ENCODE measurements at regions not wholly inside any gene's neighbourhood (a gene's known extent, or its start where the extent isn't known, plus 50 kb on each side); places are given as distances from the start of the nearest gene placed in this dataset.
"Not testable (repeated sequence)": the region's sequence is repeated elsewhere in the genome, so short reads cannot be mapped to it uniquely, and the experiment has no call there.

DNA sequence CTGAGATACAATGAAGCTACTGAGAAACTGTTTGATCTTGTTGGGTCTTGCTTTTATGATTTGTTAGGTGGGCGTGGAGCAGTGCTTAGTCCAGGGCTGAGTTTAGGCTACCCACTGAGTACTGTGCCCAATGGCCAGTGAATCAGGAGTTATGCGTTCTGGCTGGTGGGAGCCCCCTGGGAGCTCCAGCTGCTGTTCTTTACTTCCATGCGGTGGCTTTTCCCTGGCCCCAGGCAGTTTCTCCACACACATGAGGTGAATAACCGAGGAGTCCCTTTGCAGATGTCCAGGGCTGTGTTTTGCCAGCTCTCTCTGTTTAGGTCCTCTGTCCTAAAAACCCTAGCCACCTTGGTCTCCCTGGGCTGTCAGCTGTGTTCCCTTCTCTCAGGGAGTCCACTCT is 106.5 kb downstream of the KLF13 start:
- DNase-seq: no peak

DNA sequence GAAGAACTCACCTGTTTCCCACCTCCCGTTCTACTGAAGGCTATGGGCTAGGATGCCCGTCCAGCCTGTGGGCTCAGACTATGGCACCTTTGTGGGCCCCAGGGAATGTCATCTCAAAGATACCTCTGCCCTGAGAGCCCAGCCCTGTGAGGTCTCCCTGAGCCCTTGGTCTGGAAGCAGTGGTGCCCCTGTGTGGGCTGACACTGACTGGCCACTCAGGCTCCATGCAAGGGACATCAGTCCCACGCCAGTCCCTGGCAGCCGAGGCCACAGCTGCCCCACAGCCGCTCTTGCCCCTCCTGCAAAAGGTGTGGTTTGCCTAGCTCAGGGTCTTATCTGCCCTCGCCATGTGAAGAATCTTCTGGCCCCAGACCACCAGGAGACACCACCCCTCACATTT is 106.9 kb downstream of the KLF13 start:
- no peak for DNase-seq

- DNase-seq: no peak
Observed at GRCh38 chr15:31434275-31434587, 107.6 kb downstream of the KLF13 start.

- no peak for DNase-seq
Observed at GRCh38 chr15:31434588-31435260, 108.1 kb downstream of the KLF13 start.

- no peak for DNase-seq
Observed at GRCh38 chr15:31435261-31435911, 108.8 kb downstream of the KLF13 start.

DNA sequence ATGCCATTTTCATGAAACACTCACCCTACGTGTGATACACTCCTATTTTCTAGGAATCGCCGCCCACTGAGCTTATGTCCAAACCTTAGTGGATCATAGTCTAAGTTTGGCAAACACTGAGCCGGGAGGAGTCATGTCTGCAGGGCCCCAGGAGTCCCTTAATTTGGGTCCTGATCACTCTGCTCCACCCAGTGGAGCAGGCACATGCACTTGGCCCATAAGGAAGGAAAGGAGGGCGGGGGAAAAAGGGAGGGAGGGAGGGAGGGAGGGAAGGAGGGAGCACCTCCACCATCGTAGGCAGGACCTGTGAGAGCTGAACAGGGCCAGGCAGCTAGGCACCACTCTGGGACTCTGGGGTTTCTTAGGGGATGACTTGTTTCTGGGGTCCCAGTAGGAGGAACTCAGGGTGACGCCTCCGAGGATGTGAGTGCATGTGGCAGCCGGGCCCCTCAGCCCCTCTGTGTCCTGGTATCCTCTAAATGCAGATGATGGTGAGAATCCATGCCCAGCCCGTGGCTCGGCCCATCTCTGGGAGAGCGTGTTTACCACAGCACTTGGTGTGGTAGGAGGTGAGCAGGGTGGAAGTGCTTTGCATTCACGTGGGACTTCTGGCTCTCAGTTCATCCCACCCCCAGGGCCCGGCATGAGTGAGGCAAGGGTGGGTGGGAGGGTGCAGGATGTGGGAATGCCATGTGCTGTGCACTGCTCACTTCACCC is 109.4 kb downstream of the KLF13 start:
- no peak for DNase-seq

- no peak for DNase-seq
Observed at GRCh38 chr15:31437686-31438085, 111.1 kb downstream of the KLF13 start.

DNA sequence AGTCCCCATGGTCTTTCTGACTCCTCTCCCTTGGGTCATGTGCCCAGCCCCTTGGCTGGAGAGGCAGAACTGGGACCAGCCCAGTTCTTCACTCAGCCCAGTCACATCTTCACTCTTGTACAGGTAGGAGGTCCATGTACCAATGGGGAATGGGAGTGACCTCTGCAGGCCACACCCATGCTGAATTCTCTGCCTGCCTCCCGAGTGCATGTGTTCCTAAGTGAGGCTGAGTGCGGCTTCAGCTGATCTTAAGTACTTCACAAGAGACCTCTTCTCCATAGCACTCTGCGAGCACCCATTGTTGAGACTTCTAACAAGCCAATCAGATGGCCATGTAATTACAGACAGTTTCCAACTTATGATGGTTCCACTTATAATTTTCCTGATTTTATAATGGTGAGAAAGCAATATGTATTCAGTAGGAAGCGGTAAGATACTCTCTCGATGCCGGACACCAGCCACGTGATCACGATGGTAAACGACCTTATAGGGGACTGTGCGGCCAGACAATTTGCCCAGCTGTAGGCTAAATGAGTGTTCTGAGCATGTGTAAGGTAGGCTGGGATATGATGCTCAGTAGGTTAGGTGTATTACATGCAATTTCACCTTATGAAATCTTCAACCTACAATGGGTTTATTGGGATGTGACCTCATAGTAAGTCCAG is 112.1 kb downstream of the KLF13 start:
- no peak for DNase-seq

- no peak for DNase-seq
Observed at GRCh38 chr15:31439328-31439727, 112.7 kb downstream of the KLF13 start.

DNA sequence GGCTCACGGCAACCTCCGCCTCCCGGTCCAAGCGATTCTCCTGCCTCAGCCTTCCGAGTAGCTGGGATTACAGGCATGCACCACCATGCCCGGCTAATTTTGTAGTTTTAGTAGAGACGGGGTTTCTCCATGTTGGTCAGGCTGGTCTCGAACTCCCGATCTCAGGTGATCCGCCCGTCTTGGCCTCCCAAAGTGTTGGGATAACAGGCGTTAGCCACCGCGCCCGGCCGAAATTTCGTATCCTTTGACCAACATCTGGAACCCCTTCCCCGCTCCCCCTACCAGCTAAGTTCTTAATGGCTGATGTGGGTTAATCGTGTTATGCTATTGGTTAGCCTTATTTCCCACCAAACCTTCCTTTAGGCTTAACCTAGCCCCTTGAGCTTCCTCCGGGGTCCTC is 113.6 kb downstream of the KLF13 start:
- DNase-seq: not testable (repeated sequence)

DNA sequence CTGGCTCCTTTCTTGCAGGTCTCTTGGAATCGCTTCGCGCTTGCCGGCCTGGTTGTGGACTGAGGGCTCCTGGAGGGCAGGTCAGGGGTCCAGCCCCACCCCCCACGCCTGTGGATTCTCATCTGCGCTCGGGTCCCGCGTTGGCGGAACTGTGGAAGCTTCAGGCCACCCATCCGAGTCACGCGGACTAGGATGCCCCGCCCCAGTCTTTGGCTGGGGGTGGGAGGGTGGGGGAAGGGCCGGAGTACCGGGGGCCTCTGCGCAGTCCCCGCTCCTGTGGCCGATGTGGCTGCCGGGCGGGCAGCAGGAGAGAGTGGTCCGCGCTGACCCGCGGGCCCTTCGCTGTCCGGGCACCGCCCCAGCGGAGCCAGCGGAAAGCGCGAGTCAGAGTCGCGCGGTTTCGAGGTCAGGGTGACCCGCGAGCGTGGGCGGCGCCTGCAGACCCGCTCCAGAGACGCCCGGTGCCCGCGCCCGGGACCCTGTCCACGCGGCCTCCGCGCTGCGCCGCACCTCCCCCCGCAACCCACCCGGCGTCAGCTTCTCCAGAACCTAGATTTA is 114.2 kb downstream of the KLF13 start:
- no peak for DNase-seq

DNA sequence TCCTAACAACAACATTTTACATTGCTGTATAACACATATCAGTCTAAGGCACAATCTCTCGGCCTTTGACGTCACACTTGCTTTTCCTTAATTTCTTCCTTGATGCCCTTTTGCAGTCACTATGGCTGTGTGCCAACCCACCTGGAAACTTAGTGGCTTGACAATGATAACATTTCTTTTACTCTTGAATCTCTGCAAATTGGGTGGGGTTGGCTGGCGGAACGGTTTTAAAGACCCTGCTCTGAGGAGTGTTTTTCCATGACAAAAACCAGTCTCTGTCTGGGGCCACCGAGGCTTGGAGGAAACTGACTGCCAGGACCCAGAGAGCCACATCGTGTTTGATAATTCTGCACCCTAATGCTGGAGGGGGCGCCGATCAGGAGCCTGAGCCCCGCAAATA is 115.6 kb downstream of the KLF13 start:
- no peak for DNase-seq

DNA sequence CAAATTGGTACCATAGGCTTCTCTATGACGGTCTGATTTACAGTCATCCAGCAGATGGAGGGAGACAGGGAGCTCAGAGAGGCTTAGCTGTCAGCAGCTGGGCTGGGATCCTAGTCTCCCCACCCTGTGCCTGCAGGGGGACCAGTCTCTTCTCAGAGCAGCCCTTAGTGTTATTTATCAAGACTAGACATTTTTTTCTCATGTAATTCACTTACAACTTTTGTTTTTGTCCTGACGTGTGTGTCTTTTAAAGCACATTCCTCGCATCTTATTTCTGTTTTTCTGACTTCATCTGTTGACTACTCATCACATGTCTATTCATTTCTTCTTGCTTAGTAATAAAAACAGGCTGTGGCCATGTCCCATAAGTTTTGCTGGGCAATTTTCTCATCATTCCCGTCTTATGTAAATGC is 116.1 kb downstream of the KLF13 start:
- no peak for DNase-seq

- DNase-seq: no peak
Observed at GRCh38 chr15:31444844-31445243, 118.2 kb downstream of the KLF13 start.

DNA sequence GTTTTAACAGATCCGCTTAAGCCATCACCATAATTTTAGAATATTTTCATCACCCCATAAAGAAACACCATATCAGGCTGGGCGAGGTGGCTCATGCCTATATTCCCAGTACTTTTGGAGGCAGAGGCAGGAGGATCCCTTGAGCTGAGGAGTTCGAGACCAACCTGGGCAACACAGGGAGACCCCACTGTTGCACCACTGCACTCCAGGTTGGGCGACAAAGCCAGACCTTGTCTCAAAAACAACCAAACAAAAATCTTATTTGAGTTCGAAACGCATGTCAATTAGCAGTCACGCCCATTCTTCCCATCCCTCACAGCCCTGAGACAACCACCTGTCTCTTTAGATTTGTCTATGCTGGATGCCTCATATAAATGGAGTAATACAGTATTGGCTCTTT is 119.9 kb downstream of the KLF13 start:
- DNase-seq: no peak

DNA sequence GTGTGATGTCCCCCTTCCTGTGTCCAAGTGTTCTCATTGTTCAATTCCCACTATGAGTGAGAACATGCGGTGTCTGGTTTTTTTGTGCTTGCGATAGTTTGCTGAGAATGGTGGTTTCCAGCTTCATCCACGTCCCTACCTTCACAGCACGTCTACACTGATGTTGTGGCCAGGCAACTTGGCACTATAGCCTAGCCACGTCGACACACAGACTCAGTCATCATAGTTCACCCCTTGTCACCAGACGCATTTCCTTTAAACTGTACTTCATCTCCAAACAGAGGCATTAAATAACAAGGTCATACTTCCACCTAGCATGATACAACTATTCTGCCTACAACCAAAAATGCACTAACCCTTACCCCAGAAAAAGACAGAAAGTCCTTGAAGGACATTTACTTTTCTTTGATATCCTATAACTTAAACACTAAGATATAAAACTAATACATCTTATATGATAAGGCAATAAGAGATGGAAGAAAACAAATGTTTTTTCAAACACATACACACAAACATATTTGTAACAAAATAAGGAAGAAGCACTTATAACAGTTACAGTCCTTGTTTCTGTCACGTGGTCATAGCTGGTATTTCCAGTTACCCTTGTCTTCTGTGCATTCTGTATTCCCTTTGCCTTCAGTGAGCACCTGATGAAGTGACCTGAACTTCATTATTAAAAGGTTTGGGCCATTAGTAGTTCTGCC is 121.4 kb downstream of the KLF13 start:
- DNase-seq: no peak

- DNase-seq: no peak
Observed at GRCh38 chr15:31448635-31448979, 122.0 kb downstream of the KLF13 start.

GRCh38 chr15:31452595-31453557 is 126.2 kb downstream of the KLF13 start:
- DNase-seq: no peak

GRCh38 chr15:31453558-31454318 is 127.1 kb downstream of the KLF13 start:
- DNase-seq: no peak

- DNase-seq: no peak
Observed at GRCh38 chr15:31455499-31455898, 128.9 kb downstream of the KLF13 start.

Measured in cortex of kidney (tissue), 1 donor.